Lower leg skin (tissue), 3 donors: ENCODE measurements at regions not wholly inside any gene's neighbourhood (a gene's known extent, or its start where the extent isn't known, plus 50 kb on each side); places are given as distances from the start of the nearest gene placed in this dataset.
"Not testable (repeated sequence)": the region's sequence is repeated elsewhere in the genome, so short reads cannot be mapped to it uniquely, and the experiment has no call there.

Source experiments
- DNase-seq, 2 donors: peaks; one replicate each; pipeline ENCODE4 v3.0.0-alpha.2; 2019; ENCODE audit warnings: low spot score in 2 of 2
- H3K4me3 ChIP-seq: fragments of 200-600 bp; sonication (generic); 2 replicates; pipeline ENCODE4 v1.5.1; 2017; ENCODE audit warnings: mild to moderate bottlenecking, low read depth; ENCODE audit not compliant: poor library complexity, severe bottlenecking
- WGBS, 2 donors: methylation state at CpG; one replicate each; pipeline ENCODE4 v1.1.5; 2018; 5-methylcytosine and 5-hydroxymethylcytosine counted together
- intact Hi-C: fragments of 100-400 bp; cut with DNase I; formaldehyde crosslinking; loops from one replicate; pipeline ENCODE4 v1.15.0; 2023; ENCODE audit warnings: low total_unique reads

- DNase-seq, H3K4me3 ChIP-seq, intact Hi-C loops: not testable (repeated sequence)
- WGBS, 2 donors: 81 to 100% methylated on average over 2 of the region's 2 CpGs
Measured at GRCh38 chr9:65223986-65224385, 61.0 kb downstream of the FOXD4L5 start.

- H3K4me3 ChIP-seq, DNase-seq, intact Hi-C loops: not testable (repeated sequence)
Measured at GRCh38 chr9:65208834-65209233, 76.2 kb downstream of the FOXD4L5 start.

GRCh38 chr9:65207273-65207672 is 77.7 kb downstream of the FOXD4L5 start:
- DNase-seq, H3K4me3 ChIP-seq, intact Hi-C loops: not testable (repeated sequence)
- WGBS, 2 donors: 40% methylated on average over 1 of the region's 1 CpG; no CpG with 5 or more reads in 1 of the 2 donors

GRCh38 chr9:65205853-65206252 is 79.2 kb downstream of the FOXD4L5 start:
- H3K4me3 ChIP-seq, intact Hi-C loops, DNase-seq: not testable (repeated sequence)
- WGBS, 2 donors: no CpG with 5 or more reads among the region's 1 CpG

- H3K4me3 ChIP-seq, DNase-seq, intact Hi-C loops: not testable (repeated sequence)
- WGBS, 2 donors: 38 to 93% methylated on average over 12 to 62 of the region's 65 CpGs
Measured at GRCh38 chr9:65195781-65196180, 89.2 kb downstream of the FOXD4L5 start.

GRCh38 chr9:65155937-65156336 is 129.1 kb downstream of the FOXD4L5 start:
- WGBS, 2 donors: no CpG with 5 or more reads among the region's 9 CpGs
- H3K4me3 ChIP-seq, intact Hi-C loops: not testable (repeated sequence)
- DNase-seq: peak in 1 of 2 donors; percentile 40
